Osteocyte (in vitro differentiated cells): ENCODE measurements at regions not wholly inside any gene's neighbourhood (a gene's known extent, or its start where the extent isn't known, plus 50 kb on each side); places are given as distances from the start of the nearest gene placed in this dataset.

Experiments used
- DNase-seq: peaks from one replicate; pipeline ENCODE4 v3.0.0; 2021; ENCODE audit warnings: mixed read lengths; ENCODE audit not compliant: unreplicated experiment; ENCODE audit errors: extremely low spot score
- H3K27ac Mint-ChIP-seq: one replicate; pipeline ENCODE4 v1.8.0; 2021; ENCODE audit warnings: mild to moderate bottlenecking, mixed read lengths; ENCODE audit not compliant: unreplicated experiment
- H3K27me3 Mint-ChIP-seq: one replicate; pipeline ENCODE4 v1.8.0; 2021; ENCODE audit warnings: mixed read lengths; ENCODE audit not compliant: unreplicated experiment
- H3K36me3 Mint-ChIP-seq: one replicate; pipeline ENCODE4 v1.8.0; 2021; ENCODE audit warnings: mixed read lengths; ENCODE audit not compliant: unreplicated experiment
- H3K4me1 Mint-ChIP-seq: one replicate; pipeline ENCODE4 v1.8.0; 2021; ENCODE audit warnings: mixed read lengths; ENCODE audit not compliant: unreplicated experiment
- H3K4me3 Mint-ChIP-seq: one replicate; pipeline ENCODE4 v1.8.0; 2021; ENCODE audit warnings: mild to moderate bottlenecking, moderate library complexity, mixed read lengths; ENCODE audit not compliant: unreplicated experiment
- H3K9me3 Mint-ChIP-seq: one replicate; pipeline ENCODE4 v1.8.0; 2021; ENCODE audit warnings: mixed read lengths; ENCODE audit not compliant: unreplicated experiment
- CTCF ChIP-seq: fragments of 200-600 bp; sonication (generic); IDR thresholded peaks from 2 replicates; pipeline ENCODE4 v1.5.0; 2021; ENCODE audit warnings: antibody characterized with exemption, mild to moderate bottlenecking, moderate library complexity

GRCh38 chr14:47772652-47773051 lies 97.2 kb upstream of the MDGA2 start:
- no peak for TF ChIP-seq CTCF

GRCh38 chr14:47763188-47763854 lies 87.9 kb upstream of the MDGA2 start:
- Mint-ChIP-seq H3K4me3 (no peak overlapping the region), H3K9me3 (peaks cover 19% of the 10 kb centered on the region), H3K4me1 (no peaks in the 10 kb centered on the region), H3K27ac (no peak overlapping the region), H3K36me3 (peaks cover 2% of the 10 kb centered on the region), H3K27me3 (no peaks in the 10 kb centered on the region)
- DNase-seq = no peak
- TF ChIP-seq CTCF = no peak

More at GRCh38 chr14:47772652-47773051, 97.2 kb upstream of the MDGA2 start:
- no peaks in the 10 kb centered on the region for H3K27me3 Mint-ChIP-seq
- peaks cover 8% of the 10 kb centered on the region for H3K9me3 Mint-ChIP-seq
- H3K4me1 Mint-ChIP-seq = no peaks in the 10 kb centered on the region
- H3K27ac Mint-ChIP-seq = no peak overlapping the region
- H3K36me3 Mint-ChIP-seq = no peaks in the 10 kb centered on the region
- DNase-seq = no peak
- no peak overlapping the region for H3K4me3 Mint-ChIP-seq

- Mint-ChIP-seq H3K4me3 (no peak overlapping the region), H3K27ac (no peak overlapping the region), H3K36me3 (no peaks in the 10 kb centered on the region), H3K4me1 (peaks cover 5% of the 10 kb centered on the region), H3K27me3 (no peaks in the 10 kb centered on the region), H3K9me3 (no peaks in the 10 kb centered on the region)
- DNase-seq = no peak
- TF ChIP-seq CTCF = no peak
Observed at GRCh38 chr14:47746986-47747385, 71.6 kb upstream of the MDGA2 start.

GRCh38 chr14:47744155-47744554 lies 68.8 kb upstream of the MDGA2 start:
- Mint-ChIP-seq H3K27ac (no peak overlapping the region), H3K27me3 (no peaks in the 10 kb centered on the region), H3K4me3 (no peak overlapping the region), H3K4me1 (peaks cover 5% of the 10 kb centered on the region), H3K9me3 (no peaks in the 10 kb centered on the region), H3K36me3 (no peaks in the 10 kb centered on the region)
- TF ChIP-seq CTCF = no peak
- DNase-seq = no peak

GRCh38 chr14:47739541-47739940 lies 64.1 kb upstream of the MDGA2 start:
- no peak overlapping the region for H3K27ac Mint-ChIP-seq

More at GRCh38 chr14:47739541-47739940, 64.1 kb upstream of the MDGA2 start:
- H3K36me3 Mint-ChIP-seq = no peaks in the 10 kb centered on the region
- H3K9me3 Mint-ChIP-seq = no peaks in the 10 kb centered on the region
- H3K27me3 Mint-ChIP-seq = no peaks in the 10 kb centered on the region
- DNase-seq = no peak
- TF ChIP-seq CTCF = no peak
- no peak overlapping the region for H3K4me3 Mint-ChIP-seq
- H3K4me1 Mint-ChIP-seq = no peaks in the 10 kb centered on the region
